ENCODE measurements at regions not wholly inside any gene's neighbourhood (a gene's known extent, or its start where the extent isn't known, plus 50 kb on each side); places are given as distances from the start of the nearest gene placed in this dataset.

- TF ChIP-seq CTCF (IDR thresholded peaks at IDR 0.05; ENCODE audit: low read length): no peak
- no peak for TF ChIP-seq EZH2 (IDR thresholded peaks at IDR 0.05; ENCODE audit: borderline replicate concordance, low read length)
- H3K4me1 ChIP-seq (ENCODE audit: insufficient read depth, low read length, severe bottlenecking): no peaks in the 10 kb centered on the region
- H3K4me2 ChIP-seq (ENCODE audit: low read length): no peak overlapping the region
- H3K4me3 ChIP-seq (ENCODE audit: low read depth, low read length, poor library complexity, severe bottlenecking): no peak overlapping the region
- H3K27ac ChIP-seq (ENCODE audit: low read depth, low read length, poor library complexity, severe bottlenecking): no peak overlapping the region
- H3K79me2 ChIP-seq (ENCODE audit: insufficient read depth, low read length): no peaks in the 10 kb centered on the region
- no peak overlapping the region for H2AFZ ChIP-seq (ENCODE audit: low read length)
- H3K9ac ChIP-seq (ENCODE audit: low read length): no peak overlapping the region
- H3F3A ChIP-seq (ENCODE audit: insufficient read depth, low read length): no peaks in the 10 kb centered on the region
- H4K20me1 ChIP-seq (ENCODE audit: insufficient read depth, low read length): no peaks in the 10 kb centered on the region
- no peaks in the 10 kb centered on the region for H3K9me2 ChIP-seq (ENCODE audit: low read depth, low read length)
- H3K27me3 ChIP-seq (ENCODE audit: insufficient read depth, low read length): no peaks in the 10 kb centered on the region
- no peaks in the 10 kb centered on the region for H3K9me3 ChIP-seq (ENCODE audit: low read length)
- no peaks in the 10 kb centered on the region for H3K36me3 ChIP-seq (ENCODE audit: insufficient read depth, low read length)
Measured at GRCh38 chr4:151581570-151581969, 172.6 kb downstream of the FHIP1A start.

GRCh38 chr4:151582098-151582497 is 173.1 kb downstream of the FHIP1A start:
- H4K20me1 ChIP-seq (ENCODE audit: insufficient read depth, low read length): no peaks in the 10 kb centered on the region
- no peaks in the 10 kb centered on the region for H3K4me1 ChIP-seq (ENCODE audit: insufficient read depth, low read length, severe bottlenecking)
- H3K9ac ChIP-seq (ENCODE audit: low read length): no peak overlapping the region
- H3K4me2 ChIP-seq (ENCODE audit: low read length): no peak overlapping the region
- no peak overlapping the region for H3K4me3 ChIP-seq (ENCODE audit: low read depth, low read length, poor library complexity, severe bottlenecking)
- H3F3A ChIP-seq (ENCODE audit: insufficient read depth, low read length): no peaks in the 10 kb centered on the region
- no peaks in the 10 kb centered on the region for H3K36me3 ChIP-seq (ENCODE audit: insufficient read depth, low read length)
- no peaks in the 10 kb centered on the region for H3K79me2 ChIP-seq (ENCODE audit: insufficient read depth, low read length)
- TF ChIP-seq CTCF (IDR thresholded peaks at IDR 0.05; ENCODE audit: low read length) (no peak), EZH2 (IDR thresholded peaks at IDR 0.05; ENCODE audit: borderline replicate concordance, low read length) (no peak)
- H3K9me2 ChIP-seq (ENCODE audit: low read depth, low read length): no peaks in the 10 kb centered on the region
- H3K27ac ChIP-seq (ENCODE audit: low read depth, low read length, poor library complexity, severe bottlenecking): no peak overlapping the region
- no peaks in the 10 kb centered on the region for H3K27me3 ChIP-seq (ENCODE audit: insufficient read depth, low read length)
- no peak overlapping the region for H2AFZ ChIP-seq (ENCODE audit: low read length)
- no peaks in the 10 kb centered on the region for H3K9me3 ChIP-seq (ENCODE audit: low read length)

GRCh38 chr4:151583157-151583914 is 174.4 kb downstream of the FHIP1A start:
- H4K20me1 ChIP-seq (ENCODE audit: insufficient read depth, low read length): no peaks in the 10 kb centered on the region
- no peak overlapping the region for H3K4me2 ChIP-seq (ENCODE audit: low read length)
- H3K9ac ChIP-seq (ENCODE audit: low read length): no peak overlapping the region
- no peak for TF ChIP-seq CTCF (IDR thresholded peaks at IDR 0.05; ENCODE audit: low read length)
- no peak for TF ChIP-seq EZH2 (IDR thresholded peaks at IDR 0.05; ENCODE audit: borderline replicate concordance, low read length)
- H3K4me1 ChIP-seq (ENCODE audit: insufficient read depth, low read length, severe bottlenecking): no peaks in the 10 kb centered on the region
- no peaks in the 10 kb centered on the region for H3K9me3 ChIP-seq (ENCODE audit: low read length)
- H3K27ac ChIP-seq (ENCODE audit: low read depth, low read length, poor library complexity, severe bottlenecking): no peak overlapping the region
- no peak overlapping the region for H3K4me3 ChIP-seq (ENCODE audit: low read depth, low read length, poor library complexity, severe bottlenecking)
- H3K9me2 ChIP-seq (ENCODE audit: low read depth, low read length): no peaks in the 10 kb centered on the region
- no peaks in the 10 kb centered on the region for H3K27me3 ChIP-seq (ENCODE audit: insufficient read depth, low read length)
- no peak overlapping the region for H2AFZ ChIP-seq (ENCODE audit: low read length)
- no peaks in the 10 kb centered on the region for H3F3A ChIP-seq (ENCODE audit: insufficient read depth, low read length)
- H3K36me3 ChIP-seq (ENCODE audit: insufficient read depth, low read length): no peaks in the 10 kb centered on the region
- no peaks in the 10 kb centered on the region for H3K79me2 ChIP-seq (ENCODE audit: insufficient read depth, low read length)
